ENCODE measurements at regions not wholly inside any gene's neighbourhood (a gene's known extent, or its start where the extent isn't known, plus 50 kb on each side); places are given as distances from the start of the nearest gene placed in this dataset.

- no peak for TF ChIP-seq CTCF (IDR thresholded peaks at IDR 0.05)
- TF ChIP-seq POLR2A (IDR thresholded peaks at IDR 0.05), result no peak
Measured at GRCh38 chr12:14207905-14208551, 157.5 kb upstream of the ATF7IP start.

Data from adrenal gland (tissue), 5 donors.